Fibroblast of peridontal ligament (primary cell): ENCODE measurements at regions not wholly inside any gene's neighbourhood (a gene's known extent, or its start where the extent isn't known, plus 50 kb on each side); places are given as distances from the start of the nearest gene placed in this dataset.
"Not testable (repeated sequence)": the region's sequence is repeated elsewhere in the genome, so short reads cannot be mapped to it uniquely, and the experiment has no call there.

Source experiments
- DNase-seq: peaks from one replicate; pipeline ENCODE4 v3.0.0-alpha.2; 2010; ENCODE audit errors: extremely low read depth

GRCh38 chr18:55967019-55967418, 379.0 kb upstream of the TCF4 start:
- DNase-seq, result no peak

DNA sequence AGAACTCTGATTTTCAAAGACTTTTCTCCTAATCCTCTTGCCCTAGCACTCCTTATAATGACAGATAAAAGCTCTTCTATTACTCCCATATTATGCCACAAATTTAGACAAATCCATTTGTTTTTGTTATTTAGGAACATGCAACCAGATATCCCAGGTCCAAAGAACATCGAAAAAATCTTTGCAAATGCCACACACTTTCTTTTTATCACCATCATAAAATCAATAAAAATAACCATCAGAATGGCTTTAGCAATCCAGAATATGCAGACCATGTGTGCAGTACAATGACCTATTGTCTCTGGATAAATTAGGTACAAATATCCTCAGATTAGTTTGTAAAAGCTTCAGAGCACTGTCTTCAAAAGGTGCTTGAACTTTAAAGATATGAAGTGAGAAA, 376.2 kb upstream of the TCF4 start:
- DNase-seq, result no peak

- no peak for DNase-seq
These were observed 365.3 kb upstream of the TCF4 start for GRCh38 chr18:55953326-55953725.

GRCh38 chr18:55951738-55952137, 363.7 kb upstream of the TCF4 start:
- DNase-seq, result not testable (repeated sequence)

DNA sequence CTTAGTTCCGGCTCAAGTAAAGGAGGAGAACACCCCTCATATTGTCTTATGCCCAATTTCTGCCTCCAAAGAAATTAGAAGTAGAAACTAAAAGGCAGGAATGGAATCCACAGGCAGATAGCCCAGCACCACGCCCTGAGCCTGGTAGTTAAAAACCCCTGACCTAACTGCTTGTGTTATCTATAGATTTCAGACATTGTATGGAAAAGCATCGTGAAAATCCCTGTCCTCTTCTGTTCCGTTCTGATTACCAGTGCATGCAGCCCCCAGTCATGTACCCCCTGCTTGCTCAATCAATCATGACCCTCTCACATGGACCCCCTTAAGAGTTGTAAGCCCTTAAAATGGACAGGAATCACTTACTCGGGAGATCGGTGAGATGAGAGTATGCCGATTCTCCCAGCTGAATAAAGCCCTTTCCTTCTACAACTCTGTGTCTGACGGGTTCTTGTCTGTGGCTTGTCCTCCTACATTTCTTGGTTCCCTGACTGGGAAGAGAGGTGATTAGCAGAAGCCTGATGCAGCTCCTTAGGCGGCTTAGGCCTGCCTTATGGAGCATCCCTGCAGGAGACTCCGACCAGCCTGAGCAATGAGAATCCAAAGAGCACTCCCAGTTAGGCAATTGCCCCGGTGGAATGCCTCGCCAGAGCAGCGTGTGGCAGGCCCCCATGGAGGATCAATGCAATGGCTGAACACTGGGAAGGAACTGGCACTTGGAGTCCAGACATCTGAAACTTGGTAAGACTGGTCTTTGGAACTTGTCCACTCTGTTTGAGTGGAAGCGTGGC, 362.6 kb upstream of the TCF4 start:
- no peak for DNase-seq

GRCh38 chr18:55934821-55935220, 346.8 kb upstream of the TCF4 start:
- no peak for DNase-seq

- DNase-seq, result no peak
These were observed 344.7 kb upstream of the TCF4 start for GRCh38 chr18:55932675-55933074.

GRCh38 chr18:55927831-55928230, 339.8 kb upstream of the TCF4 start:
- peak; percentile 97 for DNase-seq

GRCh38 chr18:55925772-55926171, 337.8 kb upstream of the TCF4 start:
- DNase-seq, result peak; percentile 11

GRCh38 chr18:55920063-55920462, 332.1 kb upstream of the TCF4 start:
- DNase-seq, result no peak

- peak; percentile 38 for DNase-seq
These were observed 330.5 kb upstream of the TCF4 start for GRCh38 chr18:55918444-55918843.

GRCh38 chr18:55912919-55913318, 324.9 kb upstream of the TCF4 start:
- no peak for DNase-seq

DNA sequence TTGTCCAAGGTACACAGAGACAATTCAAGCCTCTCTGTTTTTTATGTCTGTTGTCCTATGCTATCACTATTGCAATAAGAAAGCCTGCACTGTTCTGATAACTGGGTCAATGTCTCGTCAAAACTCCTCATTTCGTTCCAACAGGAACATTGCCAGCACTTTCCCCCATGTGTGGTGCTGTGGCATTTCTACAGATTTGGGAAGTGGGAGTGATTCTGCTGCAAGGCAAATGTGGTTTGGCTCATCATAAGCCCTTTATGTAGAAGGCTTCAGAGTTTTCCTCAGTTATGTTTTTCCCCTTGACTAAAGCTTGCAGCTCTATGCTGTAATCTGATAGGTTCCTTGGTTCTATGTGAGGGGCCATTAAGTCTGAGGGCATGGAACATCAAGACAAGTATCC, 324.1 kb upstream of the TCF4 start:
- no peak for DNase-seq

DNA sequence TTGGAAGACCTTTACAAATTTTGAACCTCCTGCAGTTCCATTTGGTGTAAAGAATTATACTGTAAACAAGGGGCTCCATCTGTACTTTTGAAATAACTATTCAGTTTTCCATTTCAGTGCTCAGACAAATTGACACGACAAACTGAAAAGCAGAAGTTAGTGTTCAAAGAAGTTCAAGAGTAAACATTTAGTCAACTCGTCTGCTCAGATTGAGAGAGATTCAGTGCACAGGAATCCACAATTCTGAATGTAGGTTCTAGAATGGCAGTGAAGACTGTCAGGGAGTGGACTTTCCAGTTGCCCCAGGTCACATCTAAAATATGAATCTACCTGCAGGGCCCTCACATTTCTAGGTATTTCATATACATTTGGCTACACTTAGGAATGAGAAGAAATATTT, 322.3 kb upstream of the TCF4 start:
- no peak for DNase-seq

- no peak for DNase-seq
These were observed 320.9 kb upstream of the TCF4 start for GRCh38 chr18:55908901-55909366.

GRCh38 chr18:55907453-55908175, 319.6 kb upstream of the TCF4 start:
- DNase-seq, result peak; percentile 51

DNA sequence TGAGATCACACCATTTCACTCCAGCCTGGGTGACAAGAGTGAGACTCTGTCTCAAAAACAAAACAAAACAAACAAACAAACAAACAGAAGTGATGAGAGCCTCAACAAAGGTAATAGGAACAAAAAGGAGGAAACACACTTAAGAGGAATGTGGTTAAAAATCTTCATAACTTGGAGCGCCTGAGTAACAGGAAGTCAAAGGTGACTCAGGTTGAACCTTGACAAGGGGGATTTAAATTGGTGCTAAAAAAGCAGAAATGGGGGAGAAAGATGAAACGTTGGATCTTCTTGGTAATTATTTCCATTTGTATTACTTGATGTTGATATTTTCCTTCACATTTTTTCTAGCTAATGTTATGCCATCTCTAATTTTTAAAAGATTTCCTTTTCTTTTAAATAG, 318.5 kb upstream of the TCF4 start:
- DNase-seq, result no peak

- DNase-seq, result no peak
These were observed 315.9 kb upstream of the TCF4 start for GRCh38 chr18:55903911-55904310.

DNA sequence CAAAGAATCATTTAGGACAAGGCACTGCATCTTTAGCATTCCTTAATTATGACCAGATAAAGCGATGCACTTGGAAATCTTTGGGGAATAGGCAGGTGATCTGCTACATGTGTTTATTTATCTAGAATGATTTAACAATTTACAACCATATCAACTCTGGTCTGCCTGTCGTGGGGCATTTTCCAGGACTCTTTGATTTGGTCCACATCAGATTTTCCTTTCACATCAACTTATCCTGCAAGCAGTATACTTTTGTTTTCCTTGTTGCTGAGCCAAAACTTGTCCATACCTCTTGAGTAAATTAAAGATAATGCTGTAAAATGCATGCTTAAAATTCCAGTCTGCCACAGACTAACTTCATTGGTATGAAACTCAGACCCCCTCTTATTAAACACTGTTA, 312.4 kb upstream of the TCF4 start:
- no peak for DNase-seq

- DNase-seq, result no peak
These were observed 309.2 kb upstream of the TCF4 start for GRCh38 chr18:55897091-55897689.

- DNase-seq, result no peak
These were observed 306.0 kb upstream of the TCF4 start for GRCh38 chr18:55893948-55894347.

DNA sequence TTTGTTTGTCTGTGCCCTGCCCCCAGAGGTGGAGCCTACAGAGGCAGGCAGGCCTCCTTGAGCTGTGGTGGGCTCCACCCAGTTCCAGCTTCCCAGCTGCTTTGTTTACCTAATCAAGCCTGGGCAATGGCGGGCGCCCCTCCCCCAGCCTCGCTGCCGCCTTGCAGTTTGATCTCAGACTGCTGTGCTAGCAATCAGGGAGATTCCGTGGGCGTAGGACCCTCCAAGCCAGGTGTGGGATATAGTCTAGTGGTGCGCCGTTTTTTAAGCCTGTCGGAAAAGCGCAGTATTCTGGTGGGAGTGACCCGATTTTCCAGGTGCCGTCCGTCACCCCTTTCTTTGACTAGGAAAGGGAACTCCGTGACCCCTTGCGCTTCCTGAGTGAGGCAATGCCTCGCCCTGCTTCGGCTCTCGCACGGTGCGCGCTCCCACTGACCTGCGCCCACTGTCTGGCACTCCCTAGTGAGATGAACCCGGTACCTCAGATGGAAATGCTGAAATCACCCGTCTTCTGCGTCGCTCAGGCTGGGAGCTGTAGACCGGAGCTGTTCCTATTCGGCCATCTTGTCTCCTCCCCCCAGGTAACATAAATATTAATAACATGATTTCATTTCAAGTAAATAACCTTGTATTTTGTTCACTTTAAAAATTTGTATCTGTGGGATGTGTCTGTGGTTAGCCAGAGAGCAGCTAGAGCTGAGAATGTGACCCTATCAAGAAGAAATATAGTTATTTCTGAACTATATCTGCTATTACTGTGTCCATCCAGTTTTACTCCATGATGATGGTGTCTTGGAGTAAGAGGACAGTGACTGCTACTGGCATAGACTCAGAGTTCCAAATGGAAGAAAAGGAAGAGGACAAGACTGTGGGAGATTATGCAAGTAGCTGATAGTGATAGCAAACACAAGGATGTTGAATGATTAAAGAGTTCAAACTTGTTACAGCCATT, 305.1 kb upstream of the TCF4 start:
- DNase-seq, result not testable (repeated sequence)
